Astrocyte of the spinal cord (primary cell): ENCODE measurements at regions not wholly inside any gene's neighbourhood (a gene's known extent, or its start where the extent isn't known, plus 50 kb on each side); places are given as distances from the start of the nearest gene placed in this dataset.

Experiments used
- DNase-seq: peaks from one replicate; pipeline ENCODE4 v3.0.0; 2011; ENCODE audit warnings: low read depth, low spot score
- H3K4me3 ChIP-seq: 2 replicates; pipeline ENCODE4 v1.5.1; 2011; ENCODE audit warnings: low read depth, mild to moderate bottlenecking, low read length, moderate library complexity
- in situ Hi-C: cut with HindIII; loops from 2 replicates; pipeline ENCODE4 v1.10.0; 2017; ENCODE audit warnings: low sequenced_read_pairs
- TF ChIP-seq, protein P1 (sequence below): IDR thresholded peaks from 2 replicates; pipeline ENCODE4 v1.5.1; 2012; ENCODE audit warnings: low read depth, mild to moderate bottlenecking, low read length, inconsistent platforms

DNA sequence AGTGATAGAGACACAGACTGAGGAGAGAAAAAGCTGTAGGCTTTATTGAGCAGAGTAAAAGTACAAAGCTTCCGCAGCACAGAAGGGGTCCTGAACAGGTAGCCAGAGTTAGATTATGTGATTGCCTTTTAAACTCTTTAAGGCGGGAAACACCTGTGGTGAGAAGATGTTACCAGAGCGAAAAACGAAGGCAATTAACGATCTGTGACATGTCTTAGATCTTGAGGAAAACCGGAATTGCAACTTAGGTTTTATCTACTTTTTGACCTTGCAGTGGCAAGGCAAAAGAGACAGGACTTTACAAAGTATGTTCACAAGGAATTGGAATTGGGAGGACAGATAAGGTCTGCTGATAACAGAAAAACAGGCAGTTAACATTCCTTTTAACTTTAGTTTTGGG, 493.6 kb upstream of the FAT3 start:
- in situ Hi-C loops: no loop called here
- TF ChIP-seq, protein P1, sequence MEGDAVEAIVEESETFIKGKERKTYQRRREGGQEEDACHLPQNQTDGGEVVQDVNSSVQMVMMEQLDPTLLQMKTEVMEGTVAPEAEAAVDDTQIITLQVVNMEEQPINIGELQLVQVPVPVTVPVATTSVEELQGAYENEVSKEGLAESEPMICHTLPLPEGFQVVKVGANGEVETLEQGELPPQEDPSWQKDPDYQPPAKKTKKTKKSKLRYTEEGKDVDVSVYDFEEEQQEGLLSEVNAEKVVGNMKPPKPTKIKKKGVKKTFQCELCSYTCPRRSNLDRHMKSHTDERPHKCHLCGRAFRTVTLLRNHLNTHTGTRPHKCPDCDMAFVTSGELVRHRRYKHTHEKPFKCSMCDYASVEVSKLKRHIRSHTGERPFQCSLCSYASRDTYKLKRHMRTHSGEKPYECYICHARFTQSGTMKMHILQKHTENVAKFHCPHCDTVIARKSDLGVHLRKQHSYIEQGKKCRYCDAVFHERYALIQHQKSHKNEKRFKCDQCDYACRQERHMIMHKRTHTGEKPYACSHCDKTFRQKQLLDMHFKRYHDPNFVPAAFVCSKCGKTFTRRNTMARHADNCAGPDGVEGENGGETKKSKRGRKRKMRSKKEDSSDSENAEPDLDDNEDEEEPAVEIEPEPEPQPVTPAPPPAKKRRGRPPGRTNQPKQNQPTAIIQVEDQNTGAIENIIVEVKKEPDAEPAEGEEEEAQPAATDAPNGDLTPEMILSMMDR: no peak
- no peak for DNase-seq
- H3K4me3 ChIP-seq: no peak overlapping the region

DNA sequence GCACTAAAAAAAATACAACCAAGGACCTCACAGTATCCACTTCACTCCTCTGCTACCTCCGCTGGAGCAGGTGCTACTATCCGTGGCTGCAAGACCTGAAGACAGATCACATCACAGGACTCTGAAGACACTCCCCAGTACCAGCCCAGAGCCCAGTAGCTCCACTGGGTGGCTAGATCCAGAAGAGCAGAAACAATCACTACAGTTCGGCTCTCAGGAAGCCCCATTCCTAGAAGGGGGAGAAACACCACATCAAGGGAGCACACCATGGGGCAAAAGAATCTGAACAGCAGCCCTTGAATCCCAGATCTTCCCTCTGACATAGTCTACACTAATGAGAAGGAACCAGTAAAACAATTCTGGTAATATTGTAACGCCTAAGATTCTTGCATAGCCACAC, 494.0 kb upstream of the FAT3 start:
- in situ Hi-C loops: no loop called here
- TF ChIP-seq, protein P1: no peak
- H3K4me3 ChIP-seq: no peak overlapping the region
- DNase-seq: no peak

DNA sequence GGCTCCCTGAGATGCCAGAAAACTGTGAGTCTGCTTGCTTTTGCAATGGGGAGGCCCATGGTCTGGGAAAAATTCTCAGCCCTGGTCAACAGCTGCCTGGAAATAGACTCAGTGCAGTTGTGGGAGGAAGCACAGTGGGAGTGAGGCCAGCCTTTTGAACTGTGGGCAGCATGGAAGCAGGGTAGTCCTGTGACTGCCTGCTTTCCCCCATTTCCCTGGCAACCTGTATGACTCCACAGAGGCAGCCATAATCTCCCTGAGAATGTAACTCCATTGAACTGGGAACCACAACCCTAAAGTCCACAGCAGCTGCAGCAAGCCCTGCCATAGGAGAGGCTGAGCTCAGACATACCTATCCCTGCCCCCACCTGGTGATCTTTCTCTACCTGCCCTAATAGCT, 494.6 kb upstream of the FAT3 start:
- TF ChIP-seq, protein P1: no peak
- in situ Hi-C loops: no loop called here
- peak; percentile 2 for DNase-seq
- no peak overlapping the region for H3K4me3 ChIP-seq

DNA sequence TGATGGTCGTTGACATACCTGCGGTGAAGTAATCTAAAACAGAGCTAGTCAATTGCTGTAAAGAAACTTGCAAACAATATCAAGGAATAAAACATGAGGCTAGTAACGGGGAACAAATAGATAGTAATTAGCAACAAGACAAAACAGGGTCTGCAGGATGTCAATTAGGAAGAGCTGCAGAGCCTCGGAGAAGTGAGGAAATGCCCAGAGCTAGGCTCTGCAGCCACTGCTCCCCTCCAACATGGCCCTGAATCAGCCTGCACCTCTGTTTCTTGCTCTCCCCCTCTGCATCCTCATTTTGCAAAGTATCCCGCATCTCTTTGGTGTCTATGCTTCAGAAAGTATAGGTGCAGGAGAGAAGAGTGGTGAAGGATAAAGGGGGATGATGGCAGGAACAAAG, 507.4 kb upstream of the FAT3 start:
- in situ Hi-C loops: no loop called here
- TF ChIP-seq, protein P1: no peak
- DNase-seq: no peak
- H3K4me3 ChIP-seq: no peak overlapping the region

DNA sequence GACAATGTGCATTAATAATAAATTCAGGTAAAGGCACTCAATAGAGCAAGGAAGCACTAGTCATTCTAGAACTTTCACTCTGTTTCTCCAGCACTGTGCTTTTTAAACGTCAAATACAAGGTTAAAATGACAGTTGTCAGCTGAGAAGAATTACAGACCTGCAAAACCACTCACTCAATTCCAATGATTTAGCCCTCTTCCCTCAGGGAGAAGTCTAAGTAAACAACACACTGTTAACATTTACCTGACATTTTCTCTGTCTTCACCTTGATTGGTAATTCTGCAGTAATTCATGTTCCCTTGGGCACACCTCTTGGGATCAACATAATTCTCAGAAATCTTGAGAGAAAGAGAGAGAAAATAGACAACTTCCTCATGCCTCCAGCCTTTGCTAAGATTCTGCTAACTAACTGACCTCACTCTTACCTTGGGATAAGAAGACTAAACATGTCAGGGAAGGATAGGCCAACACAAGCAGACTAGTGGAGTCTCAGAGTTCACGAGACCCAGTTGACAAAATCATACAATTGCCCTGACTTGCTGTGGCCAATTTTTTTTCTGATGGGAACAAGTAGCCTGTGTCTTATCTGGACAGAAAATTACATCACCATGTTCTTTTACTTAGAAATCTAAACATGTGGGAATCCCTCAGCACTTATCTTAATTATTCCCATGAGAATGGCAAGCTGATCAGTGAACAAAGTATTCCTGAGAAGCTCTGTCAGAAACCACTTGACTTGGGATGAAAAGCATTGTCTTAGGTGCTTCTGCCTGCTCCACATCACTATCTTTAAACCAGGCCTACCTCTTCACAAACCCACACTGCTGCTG, 516.8 kb upstream of the FAT3 start:
- in situ Hi-C loops: no loop called here
- H3K4me3 ChIP-seq: no peak overlapping the region
- DNase-seq: no peak
- TF ChIP-seq, protein P1: no peak

DNA sequence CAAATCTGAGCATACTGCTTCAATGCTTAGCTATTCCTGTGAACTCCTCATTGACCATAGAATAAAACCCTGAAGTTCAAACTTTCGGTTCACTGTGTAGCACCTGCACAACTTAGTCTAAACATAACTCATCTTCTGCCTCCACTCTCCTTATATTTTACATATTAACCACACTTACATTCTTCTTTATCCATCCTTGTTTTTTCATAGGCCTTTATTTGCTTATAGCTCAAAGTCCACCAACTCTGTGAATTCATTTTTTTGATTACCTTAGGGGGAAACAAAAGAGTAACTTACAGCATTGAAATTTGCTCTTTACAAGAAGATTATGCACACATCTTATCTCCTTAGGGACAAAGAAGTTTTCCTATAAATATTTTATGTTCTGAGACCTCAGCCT, 521.6 kb upstream of the FAT3 start:
- H3K4me3 ChIP-seq: no peak overlapping the region
- in situ Hi-C loops: no loop called here
- DNase-seq: no peak
- TF ChIP-seq, protein P1: no peak
